Activated CD4-positive, CD25-positive, alpha-beta regulatory T cell treated with anti-CD3 and anti-CD28 coated beads, Interleukin-2, amount 50 U/mL, for 16 hours (primary cell): ENCODE measurements at regions not wholly inside any gene's neighbourhood (a gene's known extent, or its start where the extent isn't known, plus 50 kb on each side); places are given as distances from the start of the nearest gene placed in this dataset.

Experiments
- DNase-seq: peaks from one replicate; pipeline ENCODE4 v3.0.0-alpha.2; 2020; ENCODE audit warnings: low read depth, low spot score

DNA sequence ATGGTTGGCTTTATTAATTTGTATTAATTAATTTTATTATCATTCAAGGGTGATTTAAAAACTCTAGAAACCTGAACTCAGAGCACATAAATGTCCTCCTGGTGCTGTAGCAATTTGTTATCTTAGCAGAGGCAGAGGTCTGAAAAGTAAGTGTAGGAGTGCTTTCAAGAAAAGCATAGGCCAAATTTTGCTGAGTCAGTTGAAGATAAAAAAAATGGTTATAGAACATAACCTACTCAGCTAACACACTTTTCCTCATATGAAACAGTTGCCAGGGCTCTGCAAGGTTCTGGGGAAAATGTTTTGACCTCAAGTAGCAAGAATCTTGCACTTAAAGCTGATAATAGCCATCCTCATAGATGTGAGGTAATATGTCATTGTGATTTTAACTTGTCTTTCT lies 53.5 kb upstream of the CHODL start:
- DNase-seq, result no peak

DNA sequence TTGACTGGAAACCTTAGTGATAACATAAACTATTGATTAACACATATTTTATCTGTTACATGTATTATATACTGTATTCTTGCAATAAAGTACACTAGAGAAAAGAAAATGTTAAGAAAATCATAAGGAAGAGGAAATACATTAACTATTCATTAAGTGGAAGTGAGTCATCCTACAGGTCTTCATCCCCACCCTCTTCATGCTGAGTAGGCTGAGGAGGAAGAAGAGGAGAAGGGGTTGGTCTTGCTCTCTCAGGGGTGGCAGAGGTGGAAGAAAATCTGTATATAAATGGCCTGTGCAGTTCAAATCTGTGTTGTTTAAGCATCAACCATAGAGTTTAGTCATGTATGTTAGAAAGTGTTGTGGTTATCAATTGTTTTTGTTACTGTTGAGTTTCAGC lies 66.1 kb upstream of the CHODL start:
- DNase-seq, result no peak

DNA sequence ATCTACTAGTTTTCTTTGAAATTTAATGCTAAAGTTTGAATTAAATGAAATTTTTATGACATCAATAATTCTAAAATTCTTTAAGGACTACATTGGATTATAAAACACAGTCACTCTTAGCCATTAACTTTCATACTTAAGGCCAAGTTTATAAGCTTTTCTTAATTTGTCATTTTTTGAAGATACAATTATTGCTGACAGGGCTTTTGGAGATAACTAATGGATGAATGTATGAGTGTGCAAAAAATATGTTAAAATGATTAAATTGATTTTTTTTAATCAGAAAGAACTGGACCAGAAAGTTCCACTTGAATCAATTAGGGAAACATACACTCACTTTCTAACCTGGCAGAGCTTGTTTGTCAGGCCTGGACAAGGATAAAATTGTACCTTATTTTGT lies 70.3 kb upstream of the CHODL start:
- DNase-seq, result no peak

DNA sequence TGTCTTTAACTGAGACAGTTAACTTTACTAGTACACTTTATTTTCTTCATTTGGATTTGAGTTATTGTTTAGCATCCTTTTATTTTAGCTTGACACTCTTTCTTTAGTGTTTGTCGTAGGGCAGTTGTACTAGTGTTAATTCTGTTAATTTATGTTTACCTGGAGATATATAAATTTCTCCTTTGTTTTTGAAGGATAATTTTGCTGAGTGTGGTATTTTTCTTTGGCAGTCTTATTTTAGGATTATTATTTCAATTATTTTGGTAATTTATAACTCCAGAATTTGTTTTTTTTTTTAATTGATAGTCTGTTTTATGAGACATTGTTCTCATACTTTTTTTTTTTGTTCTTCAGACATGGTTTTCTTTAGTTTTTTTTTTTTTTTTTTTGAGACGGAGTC lies 73.8 kb upstream of the CHODL start:
- no peak for DNase-seq

DNA sequence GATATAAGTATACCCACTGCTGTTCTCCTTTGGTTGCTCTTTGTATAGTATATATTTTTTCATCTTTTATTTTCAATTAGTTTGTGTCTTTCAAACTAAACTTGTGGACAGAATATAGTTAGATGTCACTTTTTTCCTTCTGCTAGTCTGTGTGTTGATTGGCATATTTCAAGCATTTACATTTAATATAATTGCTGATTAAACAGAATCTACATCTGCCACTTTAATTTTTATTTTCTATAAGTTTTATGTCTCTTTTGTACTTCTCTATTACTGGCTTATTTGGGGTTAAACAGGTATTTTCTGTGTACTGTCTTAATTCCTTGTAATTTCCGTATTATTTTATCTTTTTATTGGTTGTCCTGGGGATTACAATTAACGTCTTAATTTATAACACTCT lies 74.4 kb upstream of the CHODL start:
- no peak for DNase-seq

DNA sequence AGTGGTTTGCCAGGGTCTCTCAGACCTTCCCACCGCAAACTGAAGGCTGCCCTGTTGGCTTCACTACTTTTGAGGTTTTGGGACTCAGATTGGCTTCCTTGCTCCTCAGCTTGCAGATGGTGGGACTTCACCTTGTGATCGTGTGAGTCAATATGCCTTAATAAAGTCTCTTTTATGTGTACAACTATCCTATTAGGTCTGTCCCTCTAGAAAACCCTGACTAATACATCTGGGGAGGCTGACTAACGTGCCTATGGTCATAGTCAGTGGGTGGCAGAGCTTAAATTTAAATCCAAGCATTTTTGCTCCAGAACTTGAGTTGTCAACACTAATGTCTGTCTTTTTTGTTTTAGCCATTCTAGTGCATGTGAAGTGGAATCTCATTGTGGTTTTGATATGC lies 76.5 kb upstream of the CHODL start:
- DNase-seq, result no peak

DNA sequence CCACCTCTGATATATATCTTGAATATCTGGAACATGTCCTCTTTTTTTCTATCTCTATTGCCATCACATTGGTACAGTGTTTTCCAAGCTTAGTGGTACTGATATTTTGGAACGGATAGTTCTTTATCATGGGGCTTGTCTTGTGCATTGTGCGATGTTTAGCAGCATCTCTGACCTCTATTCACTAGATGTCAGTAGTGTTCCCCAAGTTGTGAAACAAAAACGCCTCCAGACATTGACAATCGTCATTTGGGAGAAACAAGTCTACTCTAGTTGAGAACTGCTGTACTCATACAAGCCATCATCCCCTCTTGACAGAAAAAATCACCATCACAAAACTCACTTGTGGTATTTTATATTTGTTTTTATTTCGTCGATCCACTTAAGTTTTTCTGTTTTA lies 79.7 kb upstream of the CHODL start:
- no peak for DNase-seq

DNA sequence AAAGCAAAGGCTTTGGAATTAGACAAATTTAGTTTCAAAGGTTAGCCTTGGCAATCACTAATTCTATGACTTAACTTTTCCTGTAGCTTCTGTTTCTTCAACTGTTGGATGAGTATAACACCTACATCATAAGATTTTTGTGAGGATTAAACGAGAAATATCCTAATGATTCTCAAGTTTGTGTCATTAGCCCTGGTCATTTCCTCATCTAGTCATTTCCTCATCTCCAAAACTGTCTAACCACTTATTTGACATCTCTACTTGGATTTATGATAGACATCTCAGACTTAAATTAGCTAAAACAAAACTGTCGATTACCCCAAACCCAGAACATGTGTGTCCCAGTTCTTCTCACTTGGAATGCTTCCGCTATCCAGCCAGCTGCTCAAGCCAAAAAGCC lies 80.2 kb upstream of the CHODL start:
- no peak for DNase-seq

DNA sequence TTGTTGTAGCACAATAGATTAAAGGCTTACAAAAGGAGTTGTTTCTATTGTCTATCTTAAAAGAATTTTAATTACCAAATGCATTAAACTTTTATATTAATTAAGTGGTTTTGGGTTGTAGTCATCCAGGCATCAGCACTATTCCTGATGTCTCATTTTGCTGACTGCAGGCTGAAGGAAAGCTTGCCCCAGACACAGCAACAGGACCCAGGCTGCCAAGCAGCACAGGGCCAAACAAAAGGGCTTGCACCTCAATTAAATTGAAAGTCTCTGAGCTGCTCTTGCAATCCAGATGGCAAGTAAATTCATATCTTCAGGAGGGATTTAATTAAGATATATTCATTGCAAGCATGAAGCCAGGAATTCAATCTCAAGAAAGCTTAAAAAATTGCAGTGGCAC lies 80.7 kb upstream of the CHODL start:
- DNase-seq, result no peak

DNA sequence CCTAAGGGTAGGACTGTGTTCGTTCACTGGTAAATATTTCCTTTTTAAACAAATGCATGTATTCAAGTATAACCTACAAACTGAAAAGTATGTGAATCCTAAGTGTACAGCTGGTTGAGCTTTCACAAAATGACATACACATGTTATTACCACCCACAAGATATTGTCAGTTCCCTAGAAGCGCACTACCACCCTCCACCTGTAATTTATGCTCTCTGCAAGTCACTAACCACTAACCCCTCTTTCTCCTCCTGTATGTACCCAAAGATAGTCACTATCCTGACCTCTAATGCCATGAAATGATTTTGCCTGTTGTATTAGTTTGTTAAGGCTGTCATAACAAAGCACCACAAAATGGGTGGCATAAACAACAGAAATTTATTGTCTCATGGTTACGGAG lies 82.8 kb upstream of the CHODL start:
- no peak for DNase-seq

DNA sequence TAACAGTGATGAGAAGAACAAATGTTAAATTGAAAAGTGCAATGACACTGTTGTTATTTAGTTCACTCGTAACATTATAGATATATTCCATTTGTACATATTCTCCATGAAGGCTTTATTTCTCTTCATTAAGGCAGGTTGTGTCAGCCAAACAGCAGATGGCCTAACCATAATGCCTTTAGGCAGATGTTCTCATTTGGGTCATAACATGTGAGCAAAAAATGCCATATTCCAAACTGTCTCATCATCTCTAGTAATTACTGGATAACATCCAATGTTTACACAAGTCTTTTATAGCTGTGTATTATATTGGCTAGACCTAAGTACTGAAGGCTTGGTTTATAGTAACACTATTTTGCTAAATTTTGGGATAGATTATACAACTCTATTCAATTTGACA lies 87.2 kb upstream of the CHODL start:
- DNase-seq, result no peak

DNA sequence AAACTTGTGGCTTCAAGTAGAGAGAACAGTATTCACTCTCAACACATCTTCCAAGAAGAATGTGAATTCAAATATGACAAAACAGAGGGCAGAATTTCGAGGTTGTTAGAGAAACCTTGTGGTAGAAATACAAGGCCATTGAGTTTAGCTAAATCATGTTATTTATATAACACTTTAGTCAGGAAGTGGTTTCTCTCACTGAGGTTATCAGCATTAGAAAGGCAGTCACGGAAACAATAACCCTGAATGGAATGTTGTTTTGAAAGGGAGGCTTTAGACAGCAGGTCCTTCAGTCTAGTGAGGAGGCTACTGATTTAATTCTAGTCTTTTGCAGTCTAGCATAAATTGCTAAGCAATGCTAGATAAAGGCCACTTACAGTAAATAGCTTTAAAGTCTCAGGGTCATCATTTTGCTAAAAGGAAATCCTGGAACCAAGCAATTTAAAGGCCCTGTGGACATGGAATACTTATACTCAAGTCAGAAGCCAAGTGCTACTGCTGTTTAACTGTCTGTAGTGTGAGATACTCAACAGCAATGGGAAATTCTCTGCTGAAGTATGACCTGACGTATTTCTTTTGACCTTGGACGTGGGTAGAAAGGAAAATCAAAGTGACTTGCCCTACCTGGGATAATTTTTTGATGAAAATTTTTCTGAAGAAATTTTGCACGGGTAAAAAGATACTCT lies 89.0 kb upstream of the CHODL start:
- no peak for DNase-seq

DNA sequence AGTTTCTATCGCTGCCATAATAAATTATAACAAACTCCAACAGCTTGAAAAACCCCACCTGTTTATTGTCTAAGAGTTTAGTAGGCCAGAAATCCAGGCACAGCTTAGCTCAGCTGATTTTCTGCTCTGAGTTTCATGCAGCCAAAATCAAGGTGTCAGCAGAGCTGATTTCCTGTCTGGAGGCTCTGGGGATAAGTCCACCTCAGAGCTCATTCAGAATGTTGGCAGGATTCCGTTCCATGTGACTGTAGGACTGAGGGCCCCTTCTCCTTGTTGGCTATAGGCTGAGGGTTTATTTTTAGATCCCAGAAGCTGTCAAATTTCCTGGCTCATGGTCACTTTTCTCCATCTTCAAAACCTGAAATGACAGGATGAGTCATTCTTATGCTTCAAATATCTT lies 91.6 kb upstream of the CHODL start:
- no peak for DNase-seq

DNA sequence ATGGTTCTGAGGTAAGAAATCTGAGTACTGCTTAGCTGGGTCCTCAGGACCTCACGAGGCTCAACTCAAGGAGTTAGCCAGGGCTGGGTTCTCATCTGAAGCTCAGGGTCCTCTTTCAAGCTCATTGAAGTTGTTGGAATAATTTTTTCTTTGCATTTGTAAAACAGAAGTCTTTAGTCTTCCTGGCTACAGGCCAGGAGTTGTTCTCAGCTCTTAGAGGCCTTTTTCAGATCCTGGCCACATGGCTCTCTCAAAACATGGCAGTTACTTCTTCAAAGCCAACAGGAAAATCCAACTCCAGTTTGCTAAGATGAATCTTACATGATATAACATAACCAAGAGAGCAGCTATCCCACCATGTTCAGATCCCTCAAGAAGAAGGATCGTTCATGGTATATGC lies 92.3 kb upstream of the CHODL start:
- no peak for DNase-seq

DNA sequence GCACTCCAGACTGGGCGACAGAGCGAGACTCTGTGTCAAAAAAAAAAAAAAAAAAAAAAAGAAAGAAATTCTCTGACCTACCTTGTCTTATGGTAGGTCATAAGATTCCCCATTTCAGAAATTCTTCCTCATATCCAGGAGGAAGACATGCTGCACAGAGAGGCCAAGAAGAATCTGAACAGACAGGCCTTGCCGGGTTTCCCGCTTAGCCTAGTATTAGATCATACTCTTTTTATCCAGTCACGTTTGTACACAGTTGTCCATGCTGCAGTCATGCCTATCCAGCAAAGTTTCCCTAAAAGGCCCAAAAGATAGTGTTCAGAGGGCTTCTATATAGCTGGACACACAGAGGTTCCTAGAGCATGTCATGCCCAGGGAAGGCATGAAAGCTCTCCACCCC lies 93.6 kb upstream of the CHODL start:
- DNase-seq, result no peak

DNA sequence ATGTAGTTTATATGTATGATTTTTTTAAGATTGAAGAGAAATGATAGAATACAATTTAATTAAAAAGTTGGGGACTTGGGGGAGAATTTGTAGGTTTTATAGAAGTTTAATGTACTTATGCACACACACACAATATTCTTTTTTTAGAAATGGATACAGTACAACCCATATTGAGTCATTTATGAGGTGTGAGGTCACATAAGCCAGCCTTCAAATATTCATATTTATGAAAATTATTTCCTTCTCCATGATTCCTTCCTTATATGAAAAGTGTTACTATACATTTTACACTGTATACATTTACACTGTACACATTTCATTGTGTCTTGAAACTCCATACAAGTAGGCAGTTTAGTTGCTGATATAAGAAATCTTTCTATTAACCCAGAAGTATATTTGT lies 96.2 kb upstream of the CHODL start:
- no peak for DNase-seq

DNA sequence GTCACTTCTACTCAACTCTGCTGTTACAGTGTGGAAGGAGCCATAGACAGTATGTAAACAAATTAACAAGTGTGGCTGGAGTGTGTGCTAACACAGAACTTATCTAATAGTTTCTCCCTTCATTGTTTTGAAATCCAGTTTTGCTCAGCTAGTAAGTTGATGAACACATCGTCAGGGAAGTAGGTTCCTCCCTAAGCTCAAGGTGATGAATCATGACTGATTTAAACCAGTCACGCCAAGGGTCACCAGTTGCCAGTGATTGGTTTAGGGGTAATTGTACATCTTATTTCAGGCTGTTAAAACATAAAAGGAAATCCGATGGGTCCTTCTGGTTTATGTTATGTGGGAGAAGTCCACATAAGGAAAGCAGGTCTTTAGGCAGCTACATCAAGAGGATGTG lies 97.0 kb upstream of the CHODL start:
- no peak for DNase-seq

DNA sequence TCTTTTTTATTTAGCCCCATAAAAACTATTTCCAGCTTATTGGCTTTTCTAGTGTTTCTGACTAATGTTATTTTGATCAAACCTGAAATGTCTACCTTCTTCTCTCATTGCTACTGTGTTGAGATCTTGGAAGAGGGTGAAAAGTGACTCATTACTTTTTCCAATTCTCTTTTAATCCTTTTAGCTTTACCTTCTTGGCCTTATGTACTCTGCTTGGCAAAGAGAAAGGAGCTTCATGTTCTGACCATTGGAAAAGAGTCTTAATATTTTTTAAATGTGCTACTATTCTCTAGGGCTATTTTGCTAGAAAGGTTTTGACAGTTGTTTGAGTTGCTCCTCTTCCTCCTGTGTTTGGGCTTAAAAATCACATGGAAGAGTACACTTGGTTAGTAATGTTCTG lies 97.8 kb upstream of the CHODL start:
- DNase-seq, result no peak

DNA sequence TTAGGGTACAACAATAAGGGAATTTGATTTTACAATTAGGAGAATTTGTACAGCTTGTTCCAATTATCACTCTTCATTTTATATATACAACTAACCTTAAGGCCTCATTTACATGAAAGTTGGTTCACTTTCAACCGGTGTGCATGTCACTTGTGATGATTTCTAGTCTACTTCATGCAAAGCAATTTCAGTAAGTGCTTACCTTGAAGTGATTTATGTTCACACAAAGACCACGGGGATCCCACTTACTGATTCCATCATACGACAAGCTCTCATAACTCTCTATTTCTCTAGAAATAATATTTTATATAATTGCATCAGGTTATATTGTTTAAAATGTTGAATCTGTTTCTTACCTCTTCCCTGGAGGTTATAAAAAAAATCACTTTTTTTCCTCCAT lies 100.3 kb upstream of the CHODL start:
- no peak for DNase-seq

DNA sequence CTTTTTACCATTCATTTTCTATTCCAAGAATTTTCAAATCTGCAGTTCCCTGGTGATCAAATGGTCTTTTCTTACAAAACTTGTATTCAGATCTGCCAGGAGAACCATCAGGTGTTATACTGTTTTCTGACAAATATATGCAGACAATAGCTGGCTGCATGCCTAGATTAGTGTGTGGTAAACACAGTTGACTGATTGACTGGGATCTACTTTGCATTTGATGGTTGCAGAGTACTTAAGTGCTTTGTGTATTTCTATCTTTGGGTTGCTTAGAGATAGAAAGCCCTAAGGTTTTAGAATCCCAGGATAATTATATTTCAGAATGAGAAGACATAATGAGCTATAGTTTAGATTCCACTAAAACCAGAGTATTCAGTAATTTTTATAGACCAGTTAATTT lies 102.0 kb upstream of the CHODL start:
- no peak for DNase-seq

DNA sequence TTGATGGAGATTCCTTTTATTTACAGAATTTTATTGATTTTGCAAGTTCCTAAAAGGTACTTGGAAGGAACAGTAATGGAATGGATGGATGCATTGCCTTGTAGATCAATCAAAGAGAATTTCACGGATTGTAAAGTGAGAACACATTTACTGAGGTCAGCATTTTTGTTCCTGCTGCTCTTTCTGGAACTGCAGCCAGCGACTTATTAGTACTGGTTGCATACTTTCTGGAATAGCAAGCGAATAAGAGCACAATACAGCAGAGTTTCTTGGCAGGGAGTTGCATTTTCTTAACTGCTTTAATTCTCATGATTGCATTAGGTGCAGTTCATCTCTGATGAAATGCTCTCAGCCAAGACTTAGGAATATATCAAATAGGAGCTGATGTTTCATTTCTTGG lies 106.1 kb upstream of the CHODL start:
- no peak for DNase-seq

DNA sequence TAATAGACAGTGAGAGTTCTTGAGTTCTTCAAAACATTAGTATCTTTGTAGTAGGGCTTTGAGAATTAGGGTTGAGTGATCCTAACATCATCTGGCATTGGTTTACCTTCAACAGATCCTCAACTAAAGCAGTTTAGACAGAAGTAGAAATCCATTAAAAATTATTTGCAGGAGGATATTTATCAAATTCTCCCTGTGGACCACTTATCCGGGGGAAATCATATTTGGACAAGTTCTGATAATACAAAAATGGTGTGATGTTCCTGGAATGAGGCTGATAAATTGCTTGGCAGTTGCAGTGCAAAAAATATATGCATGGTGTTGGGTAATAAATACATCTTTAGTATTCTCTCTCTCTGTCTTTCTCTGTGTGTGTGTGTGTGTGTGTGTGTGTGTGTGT lies 115.1 kb upstream of the CHODL start:
- no peak for DNase-seq

DNA sequence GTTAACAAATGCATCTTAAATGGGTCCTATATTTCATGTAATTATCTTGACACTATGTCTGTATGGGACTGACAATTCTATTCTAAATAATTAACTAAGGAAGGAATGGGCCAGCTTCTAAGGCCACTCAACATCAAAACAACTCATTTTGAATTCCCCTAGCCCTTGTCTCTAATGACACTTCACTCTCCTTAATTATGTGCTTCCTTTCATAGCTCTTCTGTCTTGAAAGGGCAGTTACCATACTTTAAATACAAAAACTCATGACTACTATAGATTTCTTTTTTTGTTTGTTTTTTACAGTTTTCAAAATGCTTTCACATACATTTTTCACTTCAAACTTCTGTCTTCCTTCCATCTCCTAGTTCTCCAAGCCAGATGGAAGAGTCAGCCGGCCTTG lies 126.1 kb upstream of the CHODL start:
- DNase-seq, result no peak

DNA sequence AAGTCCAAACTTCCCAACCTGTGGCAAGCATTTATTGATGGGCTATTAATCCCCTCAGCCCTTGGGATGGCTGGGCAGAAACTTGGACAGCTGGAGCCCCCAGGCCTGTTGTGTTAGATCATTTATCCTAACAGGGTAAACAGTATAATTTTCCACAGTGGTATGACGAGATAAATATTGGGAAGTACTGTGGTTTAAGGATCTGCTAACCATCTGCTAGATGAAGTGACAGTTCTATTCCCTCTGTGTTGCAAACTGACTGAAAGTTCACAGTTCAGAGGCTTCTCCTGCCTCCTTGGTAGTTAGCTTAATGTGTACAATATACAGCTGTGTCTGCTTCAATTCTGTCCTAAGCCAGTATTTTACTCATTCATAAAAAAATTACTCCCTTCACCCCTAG lies 127.5 kb upstream of the CHODL start:
- no peak for DNase-seq

DNA sequence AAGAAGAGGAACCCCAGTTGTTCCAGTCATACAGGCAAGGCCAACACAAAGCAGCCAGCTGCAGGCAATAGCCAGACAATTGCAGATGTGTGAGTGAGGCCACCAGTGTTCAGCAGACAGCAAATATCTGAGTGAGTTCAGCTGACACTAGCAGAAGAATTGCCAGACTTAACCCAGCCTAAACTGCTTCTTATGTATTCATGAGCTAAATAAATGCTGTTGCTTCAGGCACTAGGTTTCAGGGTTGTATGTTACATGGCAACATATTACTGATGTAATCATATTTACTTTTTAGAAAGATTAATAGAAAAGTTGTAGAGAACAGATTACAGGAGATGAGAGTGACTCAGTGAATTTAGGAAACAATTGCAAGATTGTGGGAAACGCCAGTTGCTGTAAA lies 129.8 kb upstream of the CHODL start:
- no peak for DNase-seq
